ENCODE measurements at regions not wholly inside any gene's neighbourhood (a gene's known extent, or its start where the extent isn't known, plus 50 kb on each side); places are given as distances from the start of the nearest gene placed in this dataset.
"Not testable (repeated sequence)": the region's sequence is repeated elsewhere in the genome, so short reads cannot be mapped to it uniquely, and the experiment has no call there.

GRCh38 chrX:26606971-26607370, 391.0 kb downstream of the MAGEB5 start:
- no peaks in the 10 kb centered on the region for H3K4me1 ChIP-seq (ENCODE audit: insufficient read depth, low read length)
- no peaks in the 10 kb centered on the region for H3K9me3 ChIP-seq (ENCODE audit: insufficient read depth, low read depth, low read length)
- H3K27ac ChIP-seq (ENCODE audit: low read depth, low read length): no peak overlapping the region
- H3K9ac ChIP-seq (ENCODE audit: low read depth, low read length): no peak overlapping the region
- H3K36me3 ChIP-seq (ENCODE audit: insufficient read depth, low read length): no peaks in the 10 kb centered on the region
- WGBS: no CpG with 5 or more reads among the region's 1 CpG
- H3K4me3 ChIP-seq (ENCODE audit: low read length): no peak overlapping the region
- no peaks in the 10 kb centered on the region for H3K27me3 ChIP-seq (ENCODE audit: insufficient read depth, low read length)

- no peaks in the 10 kb centered on the region for H3K9me3 ChIP-seq (ENCODE audit: insufficient read depth, low read depth, low read length)
- 89% methylated on average over 1 of the region's 2 CpGs for WGBS
- no peaks in the 10 kb centered on the region for H3K4me1 ChIP-seq (ENCODE audit: insufficient read depth, low read length)
Observed at GRCh38 chrX:26597981-26598380, 382.0 kb downstream of the MAGEB5 start.

GRCh38 chrX:26590849-26591248, 374.9 kb downstream of the MAGEB5 start:
- Histone ChIP-seq H3K4me1 (ENCODE audit: insufficient read depth, low read length) (no peaks in the 10 kb centered on the region), H3K27me3 (ENCODE audit: insufficient read depth, low read length) (no peaks in the 10 kb centered on the region), H3K4me3 (ENCODE audit: low read length) (no peak overlapping the region), H3K27ac (ENCODE audit: low read depth, low read length) (no peak overlapping the region), H3K36me3 (ENCODE audit: insufficient read depth, low read length) (no peaks in the 10 kb centered on the region), H3K9ac (ENCODE audit: low read depth, low read length) (no peak overlapping the region), H3K9me3 (ENCODE audit: insufficient read depth, low read depth, low read length) (no peaks in the 10 kb centered on the region)
- WGBS: 93% methylated on average over 3 of the region's 6 CpGs

More at GRCh38 chrX:26597981-26598380, 382.0 kb downstream of the MAGEB5 start:
- no peaks in the 10 kb centered on the region for H3K27me3 ChIP-seq (ENCODE audit: insufficient read depth, low read length)
- no peaks in the 10 kb centered on the region for H3K36me3 ChIP-seq (ENCODE audit: insufficient read depth, low read length)
- no peak overlapping the region for H3K27ac ChIP-seq (ENCODE audit: low read depth, low read length)
- H3K9ac ChIP-seq (ENCODE audit: low read depth, low read length): no peak overlapping the region
- no peak overlapping the region for H3K4me3 ChIP-seq (ENCODE audit: low read length)

- Histone ChIP-seq H3K4me1 (ENCODE audit: insufficient read depth, low read length) (no peaks in the 10 kb centered on the region), H3K4me3 (ENCODE audit: low read length) (no peak overlapping the region), H3K27ac (ENCODE audit: low read depth, low read length) (no peak overlapping the region), H3K27me3 (ENCODE audit: insufficient read depth, low read length) (no peaks in the 10 kb centered on the region), H3K9me3 (ENCODE audit: insufficient read depth, low read depth, low read length) (no peaks in the 10 kb centered on the region), H3K36me3 (ENCODE audit: insufficient read depth, low read length) (no peaks in the 10 kb centered on the region), H3K9ac (ENCODE audit: low read depth, low read length) (no peak overlapping the region)
- WGBS: 82% methylated on average over 3 of the region's 3 CpGs
Observed at GRCh38 chrX:26586570-26586969, 370.6 kb downstream of the MAGEB5 start.

DNA sequence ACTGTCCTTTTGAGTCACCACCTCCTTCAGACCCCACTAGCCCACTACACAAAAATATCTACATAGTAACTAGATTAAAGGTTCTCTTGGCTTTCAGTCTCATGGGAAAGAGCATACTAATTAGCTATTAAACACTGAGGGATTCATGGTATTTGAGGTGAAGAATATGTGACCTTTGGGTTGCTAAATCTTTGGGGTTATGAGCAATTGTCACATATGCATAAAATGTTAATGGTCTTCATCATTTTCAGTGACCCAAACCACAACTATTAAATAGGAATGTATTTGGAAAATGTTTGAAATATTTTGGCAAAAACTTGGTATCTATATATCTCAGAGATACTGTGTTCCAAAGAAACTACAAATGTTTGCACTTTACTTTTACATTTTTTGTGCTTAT, 365.1 kb downstream of the MAGEB5 start:
- Histone ChIP-seq H3K9me3 (ENCODE audit: insufficient read depth, low read depth, low read length) (no peaks in the 10 kb centered on the region), H3K4me1 (ENCODE audit: insufficient read depth, low read length) (no peaks in the 10 kb centered on the region), H3K27me3 (ENCODE audit: insufficient read depth, low read length) (no peaks in the 10 kb centered on the region), H3K27ac (ENCODE audit: low read depth, low read length) (no peak overlapping the region), H3K36me3 (ENCODE audit: insufficient read depth, low read length) (no peaks in the 10 kb centered on the region), H3K4me3 (ENCODE audit: low read length) (no peak overlapping the region), H3K9ac (ENCODE audit: low read depth, low read length) (no peak overlapping the region)

DNA sequence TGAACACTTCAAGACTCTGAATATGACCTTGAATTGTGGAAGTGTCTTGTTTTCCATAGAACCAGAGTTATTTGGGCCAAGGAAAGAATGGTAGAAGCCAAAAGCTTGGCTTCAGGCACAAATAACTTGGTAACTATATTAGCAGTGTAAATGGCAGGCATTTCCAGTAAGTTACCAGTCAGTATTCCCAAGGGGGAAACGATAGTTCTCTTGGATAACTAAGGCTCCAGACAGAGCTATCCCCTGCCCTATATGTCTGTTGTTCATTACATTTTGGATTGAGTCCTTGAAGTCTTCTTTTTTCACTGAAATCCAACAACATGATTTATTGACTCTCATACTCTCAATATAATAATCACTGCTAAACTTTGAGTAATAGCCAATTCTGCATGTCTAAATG, 364.1 kb downstream of the MAGEB5 start:
- no peaks in the 10 kb centered on the region for H3K27me3 ChIP-seq (ENCODE audit: insufficient read depth, low read length)
- H3K4me1 ChIP-seq (ENCODE audit: insufficient read depth, low read length): no peaks in the 10 kb centered on the region
- H3K4me3 ChIP-seq (ENCODE audit: low read length): no peak overlapping the region
- no peaks in the 10 kb centered on the region for H3K9me3 ChIP-seq (ENCODE audit: insufficient read depth, low read depth, low read length)
- H3K36me3 ChIP-seq (ENCODE audit: insufficient read depth, low read length): no peaks in the 10 kb centered on the region
- 100% methylated on average over 1 of the region's 1 CpG for WGBS
- H3K27ac ChIP-seq (ENCODE audit: low read depth, low read length): no peak overlapping the region
- no peak overlapping the region for H3K9ac ChIP-seq (ENCODE audit: low read depth, low read length)

GRCh38 chrX:26574234-26574633, 358.3 kb downstream of the MAGEB5 start:
- Histone ChIP-seq H3K9me3 (ENCODE audit: insufficient read depth, low read depth, low read length) (no peaks in the 10 kb centered on the region), H3K4me1 (ENCODE audit: insufficient read depth, low read length) (no peaks in the 10 kb centered on the region), H3K4me3 (ENCODE audit: low read length) (no peak overlapping the region), H3K27ac (ENCODE audit: low read depth, low read length) (no peak overlapping the region), H3K9ac (ENCODE audit: low read depth, low read length) (no peak overlapping the region), H3K27me3 (ENCODE audit: insufficient read depth, low read length) (no peaks in the 10 kb centered on the region), H3K36me3 (ENCODE audit: insufficient read depth, low read length) (no peaks in the 10 kb centered on the region)

GRCh38 chrX:26562156-26562555, 346.2 kb downstream of the MAGEB5 start:
- no peaks in the 10 kb centered on the region for H3K9me3 ChIP-seq (ENCODE audit: insufficient read depth, low read depth, low read length)
- H3K4me3 ChIP-seq (ENCODE audit: low read length): no peak overlapping the region
- no peaks in the 10 kb centered on the region for H3K36me3 ChIP-seq (ENCODE audit: insufficient read depth, low read length)
- no peak overlapping the region for H3K27ac ChIP-seq (ENCODE audit: low read depth, low read length)
- H3K27me3 ChIP-seq (ENCODE audit: insufficient read depth, low read length): no peaks in the 10 kb centered on the region
- 88% methylated on average over 1 of the region's 1 CpG for WGBS
- H3K4me1 ChIP-seq (ENCODE audit: insufficient read depth, low read length): no peaks in the 10 kb centered on the region
- H3K9ac ChIP-seq (ENCODE audit: low read depth, low read length): no peak overlapping the region

DNA sequence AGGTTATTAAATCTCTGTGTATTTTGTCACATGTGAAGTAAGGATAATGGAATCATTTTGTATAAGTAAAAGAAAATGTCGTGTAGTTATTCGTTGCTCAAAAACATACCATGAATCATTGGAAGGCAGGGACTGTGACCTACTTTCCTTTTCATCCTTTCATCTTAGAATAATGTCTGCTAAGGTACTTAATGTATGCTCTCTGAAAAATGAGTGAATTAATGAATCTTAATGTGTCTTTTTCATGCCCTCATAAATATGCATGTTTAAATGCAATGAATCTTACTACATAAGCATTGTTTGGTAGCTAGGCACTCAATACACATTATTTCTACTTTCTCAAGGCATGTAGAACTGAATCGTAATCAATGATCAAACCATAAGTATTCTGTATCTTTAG, 343.9 kb downstream of the MAGEB5 start:
- no peaks in the 10 kb centered on the region for H3K9me3 ChIP-seq (ENCODE audit: insufficient read depth, low read depth, low read length)
- no peak overlapping the region for H3K27ac ChIP-seq (ENCODE audit: low read depth, low read length)
- H3K9ac ChIP-seq (ENCODE audit: low read depth, low read length): no peak overlapping the region
- 100% methylated on average over 1 of the region's 3 CpGs for WGBS
- H3K36me3 ChIP-seq (ENCODE audit: insufficient read depth, low read length): no peaks in the 10 kb centered on the region
- H3K4me3 ChIP-seq (ENCODE audit: low read length): no peak overlapping the region
- no peaks in the 10 kb centered on the region for H3K27me3 ChIP-seq (ENCODE audit: insufficient read depth, low read length)
- H3K4me1 ChIP-seq (ENCODE audit: insufficient read depth, low read length): no peaks in the 10 kb centered on the region

GRCh38 chrX:26558719-26559386, 342.9 kb downstream of the MAGEB5 start:
- H3K36me3 ChIP-seq (ENCODE audit: insufficient read depth, low read length): no peaks in the 10 kb centered on the region
- no peaks in the 10 kb centered on the region for H3K4me1 ChIP-seq (ENCODE audit: insufficient read depth, low read length)
- H3K27ac ChIP-seq (ENCODE audit: low read depth, low read length): no peak overlapping the region
- 93% methylated on average over 29 of the region's 29 CpGs for WGBS
- no peaks in the 10 kb centered on the region for H3K27me3 ChIP-seq (ENCODE audit: insufficient read depth, low read length)
- H3K9ac ChIP-seq (ENCODE audit: low read depth, low read length): no peak overlapping the region
- H3K9me3 ChIP-seq (ENCODE audit: insufficient read depth, low read depth, low read length): no peaks in the 10 kb centered on the region
- H3K4me3 ChIP-seq (ENCODE audit: low read length): no peak overlapping the region

- H3K9ac ChIP-seq (ENCODE audit: low read depth, low read length): no peak overlapping the region
- H3K27ac ChIP-seq (ENCODE audit: low read depth, low read length): no peak overlapping the region
- H3K4me1 ChIP-seq (ENCODE audit: insufficient read depth, low read length): no peaks in the 10 kb centered on the region
- no peak overlapping the region for H3K4me3 ChIP-seq (ENCODE audit: low read length)
- WGBS: 96% methylated on average over 35 of the region's 35 CpGs
- no peaks in the 10 kb centered on the region for H3K36me3 ChIP-seq (ENCODE audit: insufficient read depth, low read length)
- H3K27me3 ChIP-seq (ENCODE audit: insufficient read depth, low read length): no peaks in the 10 kb centered on the region
- H3K9me3 ChIP-seq (ENCODE audit: insufficient read depth, low read depth, low read length): no peaks in the 10 kb centered on the region
Observed at GRCh38 chrX:26557691-26558321, 341.8 kb downstream of the MAGEB5 start.

DNA sequence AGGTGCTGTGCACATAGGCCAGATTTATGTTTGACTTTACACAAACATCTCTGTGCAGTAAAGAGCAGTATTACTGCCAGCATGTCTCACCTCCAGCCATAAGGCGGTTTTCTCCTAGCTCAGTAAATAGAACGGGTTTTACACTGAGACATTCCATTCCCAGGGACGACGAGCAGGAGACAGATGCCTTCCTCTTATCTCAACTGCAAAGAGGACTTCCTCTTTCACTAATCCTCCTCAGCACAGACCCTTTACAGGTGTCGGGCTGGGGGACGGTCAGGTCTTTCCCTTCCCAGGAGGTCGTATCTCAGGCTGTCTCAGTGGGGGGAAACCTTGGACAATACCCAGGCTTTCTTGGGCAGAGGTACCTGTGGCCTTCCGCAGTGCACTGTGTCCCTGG, 309.8 kb downstream of the MAGEB5 start:
- not testable (repeated sequence) for H3K4me3 ChIP-seq (ENCODE audit: low read length); H3K27me3 ChIP-seq (ENCODE audit: insufficient read depth, low read length)
- WGBS: 59% methylated on average over 8 of the region's 8 CpGs

More for the DNA sequence above, 309.8 kb downstream of the MAGEB5 start:
- H3K36me3 ChIP-seq (ENCODE audit: insufficient read depth, low read length); H3K9ac ChIP-seq (ENCODE audit: low read depth, low read length); H3K4me1 ChIP-seq (ENCODE audit: insufficient read depth, low read length); H3K27ac ChIP-seq (ENCODE audit: low read depth, low read length); H3K9me3 ChIP-seq (ENCODE audit: insufficient read depth, low read depth, low read length): not testable (repeated sequence)
